ENCODE measurements at regions not wholly inside any gene's neighbourhood (a gene's known extent, or its start where the extent isn't known, plus 50 kb on each side); places are given as distances from the start of the nearest gene placed in this dataset.

- Mint-ChIP-seq H3K9me3 (ENCODE audit: low read depth) (no peaks in the 10 kb centered on the region), H3K36me3 (no peaks in the 10 kb centered on the region), H3K27ac (no peak overlapping the region), H3K4me1 (ENCODE audit: low read depth) (no peaks in the 10 kb centered on the region), H3K4me3 (no peak overlapping the region), H3K27me3 (peaks cover 4% of the 10 kb centered on the region)
These were observed 131.6 kb downstream of the TM2D1 start for GRCh38 chr1:61593331-61593730.

GRCh38 chr1:61591351-61591750, 133.6 kb downstream of the TM2D1 start:
- H3K4me1 Mint-ChIP-seq (ENCODE audit: low read depth): no peaks in the 10 kb centered on the region
- H3K27ac Mint-ChIP-seq: no peak overlapping the region
- H3K9me3 Mint-ChIP-seq (ENCODE audit: low read depth): no peaks in the 10 kb centered on the region
- no peak overlapping the region for H3K4me3 Mint-ChIP-seq
- H3K36me3 Mint-ChIP-seq: no peaks in the 10 kb centered on the region
- peaks cover 2% of the 10 kb centered on the region for H3K27me3 Mint-ChIP-seq

- H3K4me3 Mint-ChIP-seq: no peak overlapping the region
- no peak overlapping the region for H3K27ac Mint-ChIP-seq
- H3K4me1 Mint-ChIP-seq (ENCODE audit: low read depth): no peaks in the 10 kb centered on the region
- H3K36me3 Mint-ChIP-seq: no peaks in the 10 kb centered on the region
- no peaks in the 10 kb centered on the region for H3K27me3 Mint-ChIP-seq
- no peaks in the 10 kb centered on the region for H3K9me3 Mint-ChIP-seq (ENCODE audit: low read depth)
These were observed 135.9 kb downstream of the TM2D1 start for GRCh38 chr1:61588736-61589672.

GRCh38 chr1:61585714-61586113, 139.2 kb downstream of the TM2D1 start:
- Mint-ChIP-seq H3K4me3 (no peak overlapping the region), H3K27ac (no peak overlapping the region), H3K9me3 (ENCODE audit: low read depth) (no peaks in the 10 kb centered on the region), H3K36me3 (no peaks in the 10 kb centered on the region), H3K4me1 (ENCODE audit: low read depth) (no peaks in the 10 kb centered on the region), H3K27me3 (no peaks in the 10 kb centered on the region)

- H3K27ac Mint-ChIP-seq: no peak overlapping the region
- H3K9me3 Mint-ChIP-seq (ENCODE audit: low read depth): no peaks in the 10 kb centered on the region
- no peak overlapping the region for H3K4me3 Mint-ChIP-seq
- H3K36me3 Mint-ChIP-seq: no peaks in the 10 kb centered on the region
- no peaks in the 10 kb centered on the region for H3K4me1 Mint-ChIP-seq (ENCODE audit: low read depth)
- peaks cover 4% of the 10 kb centered on the region for H3K27me3 Mint-ChIP-seq
These were observed 141.2 kb downstream of the TM2D1 start for GRCh38 chr1:61583703-61584102.

GRCh38 chr1:61581251-61581650, 143.7 kb downstream of the TM2D1 start:
- no peaks in the 10 kb centered on the region for H3K4me1 Mint-ChIP-seq (ENCODE audit: low read depth)
- H3K36me3 Mint-ChIP-seq: no peaks in the 10 kb centered on the region
- peaks cover 6% of the 10 kb centered on the region for H3K27me3 Mint-ChIP-seq
- no peak overlapping the region for H3K4me3 Mint-ChIP-seq
- no peak overlapping the region for H3K27ac Mint-ChIP-seq
- no peaks in the 10 kb centered on the region for H3K9me3 Mint-ChIP-seq (ENCODE audit: low read depth)

GRCh38 chr1:61580417-61580816, 144.5 kb downstream of the TM2D1 start:
- no peaks in the 10 kb centered on the region for H3K4me1 Mint-ChIP-seq (ENCODE audit: low read depth)
- H3K36me3 Mint-ChIP-seq: no peaks in the 10 kb centered on the region
- H3K9me3 Mint-ChIP-seq (ENCODE audit: low read depth): no peaks in the 10 kb centered on the region
- H3K27me3 Mint-ChIP-seq: peaks cover 7% of the 10 kb centered on the region
- H3K27ac Mint-ChIP-seq: no peak overlapping the region
- no peak overlapping the region for H3K4me3 Mint-ChIP-seq

GRCh38 chr1:61579802-61580201, 145.1 kb downstream of the TM2D1 start:
- no peaks in the 10 kb centered on the region for H3K9me3 Mint-ChIP-seq (ENCODE audit: low read depth)
- no peak overlapping the region for H3K27ac Mint-ChIP-seq
- H3K27me3 Mint-ChIP-seq: peaks cover 7% of the 10 kb centered on the region
- no peaks in the 10 kb centered on the region for H3K4me1 Mint-ChIP-seq (ENCODE audit: low read depth)
- H3K36me3 Mint-ChIP-seq: no peaks in the 10 kb centered on the region
- H3K4me3 Mint-ChIP-seq: no peak overlapping the region

GRCh38 chr1:61572046-61572445, 152.9 kb downstream of the TM2D1 start:
- H3K27ac Mint-ChIP-seq: no peak overlapping the region
- H3K9me3 Mint-ChIP-seq (ENCODE audit: low read depth): no peaks in the 10 kb centered on the region
- H3K4me1 Mint-ChIP-seq (ENCODE audit: low read depth): no peaks in the 10 kb centered on the region

GRCh38 chr1:61570191-61570590, 154.8 kb downstream of the TM2D1 start:
- Mint-ChIP-seq H3K27ac (no peak overlapping the region), H3K4me1 (ENCODE audit: low read depth) (no peaks in the 10 kb centered on the region), H3K9me3 (ENCODE audit: low read depth) (peaks cover 7% of the 10 kb centered on the region), H3K4me3 (no peak overlapping the region), H3K36me3 (peaks cover 4% of the 10 kb centered on the region), H3K27me3 (no peaks in the 10 kb centered on the region)

More at GRCh38 chr1:61572046-61572445, 152.9 kb downstream of the TM2D1 start:
- Mint-ChIP-seq H3K4me3 (no peak overlapping the region), H3K27me3 (peaks cover 1% of the 10 kb centered on the region), H3K36me3 (no peaks in the 10 kb centered on the region)

- no peak overlapping the region for H3K4me3 Mint-ChIP-seq
- H3K27me3 Mint-ChIP-seq: no peaks in the 10 kb centered on the region
- no peaks in the 10 kb centered on the region for H3K4me1 Mint-ChIP-seq (ENCODE audit: low read depth)
- H3K27ac Mint-ChIP-seq: no peak overlapping the region
- H3K9me3 Mint-ChIP-seq (ENCODE audit: low read depth): peaks cover 12% of the 10 kb centered on the region
- peaks cover 8% of the 10 kb centered on the region for H3K36me3 Mint-ChIP-seq
These were observed 155.7 kb downstream of the TM2D1 start for GRCh38 chr1:61569303-61569621.

GRCh38 chr1:61568460-61569302, 156.3 kb downstream of the TM2D1 start:
- H3K4me3 Mint-ChIP-seq: no peak overlapping the region
- H3K36me3 Mint-ChIP-seq: peaks cover 8% of the 10 kb centered on the region
- no peaks in the 10 kb centered on the region for H3K4me1 Mint-ChIP-seq (ENCODE audit: low read depth)
- H3K27me3 Mint-ChIP-seq: no peaks in the 10 kb centered on the region
- peaks cover 12% of the 10 kb centered on the region for H3K9me3 Mint-ChIP-seq (ENCODE audit: low read depth)
- no peak overlapping the region for H3K27ac Mint-ChIP-seq

GRCh38 chr1:61566177-61566576, 158.8 kb downstream of the TM2D1 start:
- Mint-ChIP-seq H3K27ac (no peak overlapping the region), H3K9me3 (ENCODE audit: low read depth) (peaks cover 12% of the 10 kb centered on the region), H3K4me1 (ENCODE audit: low read depth) (no peaks in the 10 kb centered on the region), H3K4me3 (no peak overlapping the region), H3K27me3 (no peaks in the 10 kb centered on the region), H3K36me3 (peaks cover 8% of the 10 kb centered on the region)

- H3K27ac Mint-ChIP-seq: no peak overlapping the region
- no peak overlapping the region for H3K4me3 Mint-ChIP-seq
- no peaks in the 10 kb centered on the region for H3K4me1 Mint-ChIP-seq (ENCODE audit: low read depth)
- H3K9me3 Mint-ChIP-seq (ENCODE audit: low read depth): peaks cover 12% of the 10 kb centered on the region
- H3K36me3 Mint-ChIP-seq: peaks cover 8% of the 10 kb centered on the region
- no peaks in the 10 kb centered on the region for H3K27me3 Mint-ChIP-seq
These were observed 161.3 kb downstream of the TM2D1 start for GRCh38 chr1:61563611-61564010.

GRCh38 chr1:61561666-61562065, 163.3 kb downstream of the TM2D1 start:
- no peaks in the 10 kb centered on the region for H3K4me1 Mint-ChIP-seq (ENCODE audit: low read depth)
- peaks cover 8% of the 10 kb centered on the region for H3K36me3 Mint-ChIP-seq
- peaks cover 12% of the 10 kb centered on the region for H3K9me3 Mint-ChIP-seq (ENCODE audit: low read depth)
- no peak overlapping the region for H3K27ac Mint-ChIP-seq
- no peaks in the 10 kb centered on the region for H3K27me3 Mint-ChIP-seq
- no peak overlapping the region for H3K4me3 Mint-ChIP-seq

Measured in activated naive CD8-positive, alpha-beta T cell (primary cell).